OCI-M2 (cell line): ENCODE measurements at regions not wholly inside any gene's neighbourhood (a gene's known extent, or its start where the extent isn't known, plus 50 kb on each side); places are given as distances from the start of the nearest gene placed in this dataset.

Experiments used
- DNase-seq: peaks from one replicate; lab custom pipeline; 2025; ENCODE audit not compliant: unreplicated experiment; lab: John Stamatoyannopoulos, UW

DNA sequence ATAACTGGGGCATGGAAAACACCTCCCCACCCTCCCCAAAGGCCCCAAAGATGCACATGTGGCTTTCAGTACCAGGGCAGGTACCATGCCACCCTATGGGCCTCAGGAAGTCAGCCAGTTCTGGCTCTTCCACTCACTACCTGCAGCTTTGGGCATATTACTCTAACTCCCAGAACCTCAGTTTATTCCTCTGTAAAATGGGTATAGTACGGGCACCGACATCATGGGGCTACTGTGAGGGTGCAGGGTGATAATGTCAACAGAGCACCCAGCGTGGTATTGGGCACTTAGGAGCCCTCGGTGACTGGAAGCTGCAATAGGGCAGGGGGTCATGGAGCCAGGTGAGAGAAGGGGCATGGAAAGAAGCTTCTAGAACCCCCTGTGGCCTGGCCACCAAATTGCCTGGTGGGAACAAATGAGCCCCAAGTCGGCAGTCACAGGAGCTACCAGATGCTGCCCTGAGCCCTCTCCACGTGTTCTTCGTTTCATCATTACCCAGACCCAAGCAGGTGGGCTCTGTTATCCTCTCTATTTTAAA, 512.1 kb downstream of the SHQ1 start:
- no peak for DNase-seq

- no peak for DNase-seq
Measured at GRCh38 chr3:72335458-72336095, 512.7 kb downstream of the SHQ1 start.

DNA sequence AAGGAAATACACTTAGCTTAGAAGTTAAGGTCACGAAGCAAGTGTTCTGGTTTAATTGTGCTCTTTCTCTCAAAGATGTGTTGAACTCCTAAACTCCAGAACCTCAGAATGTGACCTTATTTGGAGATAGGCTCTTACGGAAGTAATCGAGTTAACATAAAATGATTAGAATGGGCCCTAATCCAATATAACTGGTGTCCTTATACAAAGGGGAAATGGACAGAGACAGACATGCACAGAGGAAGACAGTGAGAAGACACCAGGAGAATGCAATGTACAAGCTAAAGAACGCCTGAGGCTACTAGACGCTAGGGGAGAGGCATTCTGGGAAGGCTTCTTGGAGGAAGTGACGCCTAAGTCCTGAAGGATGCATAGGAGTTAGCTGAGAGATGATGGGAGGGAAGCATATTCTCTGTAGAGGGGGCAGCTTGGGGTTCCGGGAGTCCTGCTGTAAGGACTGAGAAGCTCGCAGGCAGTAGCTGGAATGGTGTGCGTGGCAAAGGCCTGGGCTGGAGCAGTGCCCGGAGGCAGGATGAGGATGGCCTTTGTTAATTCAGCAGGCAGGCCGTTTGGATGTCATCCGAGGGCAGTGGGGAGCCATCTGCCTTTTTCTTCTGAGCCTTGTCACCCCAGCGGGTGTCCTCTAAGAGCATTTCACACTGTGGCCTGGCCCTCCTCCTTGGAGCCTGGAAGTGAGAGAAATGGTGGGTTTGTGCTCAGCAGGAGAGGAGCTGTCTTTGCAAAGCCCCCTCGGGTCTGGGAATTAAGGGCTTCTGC, 513.4 kb downstream of the SHQ1 start:
- no peak for DNase-seq

GRCh38 chr3:72332689-72333088, 515.6 kb downstream of the SHQ1 start:
- no peak for DNase-seq

DNA sequence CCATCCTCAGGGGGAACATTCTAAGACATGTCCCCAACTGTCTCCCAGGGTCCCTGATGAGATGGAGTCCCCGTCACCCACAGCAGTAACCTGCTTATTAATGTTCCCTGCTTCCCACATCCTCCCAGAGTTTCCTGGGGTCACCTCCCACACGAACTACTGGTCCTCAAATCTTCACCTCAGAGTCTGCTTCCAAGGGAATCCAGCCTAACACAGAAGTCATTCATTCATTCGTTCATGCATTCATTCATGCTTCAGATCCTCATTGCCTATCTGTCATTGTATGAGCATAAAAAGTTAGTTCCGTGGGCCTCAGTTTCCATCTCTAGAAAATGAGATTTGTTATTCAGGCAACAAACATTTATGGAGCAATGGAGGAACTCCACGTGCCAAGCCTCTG, 516.2 kb downstream of the SHQ1 start:
- no peak for DNase-seq

DNA sequence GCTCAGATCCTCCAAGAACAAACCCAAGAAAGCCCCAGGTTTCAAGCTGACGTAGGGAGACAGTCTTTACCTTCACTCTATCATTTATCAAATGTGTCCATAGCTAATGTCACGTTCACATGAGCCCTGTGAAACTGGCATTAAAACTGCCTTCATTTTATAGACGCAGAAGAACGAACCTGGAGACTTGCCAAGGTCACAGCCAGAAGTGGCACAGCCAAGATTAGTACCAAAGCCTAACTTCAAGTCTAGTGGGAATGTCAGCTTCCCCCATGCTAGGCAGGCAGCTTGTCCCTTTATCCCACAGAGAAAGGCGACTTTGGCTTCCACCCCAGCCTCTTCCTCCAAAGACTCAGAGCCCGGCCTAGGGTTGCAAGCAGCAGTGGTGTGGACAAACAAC, 517.2 kb downstream of the SHQ1 start:
- DNase-seq: no peak

DNA sequence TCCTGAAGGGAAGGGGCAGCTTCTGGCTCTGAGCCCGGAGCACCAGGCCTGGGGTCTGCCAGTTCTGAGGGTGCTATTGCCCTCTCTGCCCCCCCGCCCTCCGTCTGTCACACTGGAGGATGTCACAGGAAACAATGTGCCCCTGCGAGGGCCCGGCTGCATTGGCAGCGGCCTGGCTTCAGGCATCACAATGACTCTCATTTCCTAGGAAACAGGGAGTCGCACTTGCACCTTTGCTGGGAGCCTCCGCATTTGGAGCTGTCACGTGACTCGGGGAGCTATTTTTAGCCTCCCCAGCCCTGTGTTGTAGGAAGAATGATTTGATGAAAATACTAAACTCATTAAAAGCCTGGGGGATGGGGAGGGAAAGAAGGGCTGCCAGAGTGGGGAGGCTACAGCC, 518.9 kb downstream of the SHQ1 start:
- no peak for DNase-seq

DNA sequence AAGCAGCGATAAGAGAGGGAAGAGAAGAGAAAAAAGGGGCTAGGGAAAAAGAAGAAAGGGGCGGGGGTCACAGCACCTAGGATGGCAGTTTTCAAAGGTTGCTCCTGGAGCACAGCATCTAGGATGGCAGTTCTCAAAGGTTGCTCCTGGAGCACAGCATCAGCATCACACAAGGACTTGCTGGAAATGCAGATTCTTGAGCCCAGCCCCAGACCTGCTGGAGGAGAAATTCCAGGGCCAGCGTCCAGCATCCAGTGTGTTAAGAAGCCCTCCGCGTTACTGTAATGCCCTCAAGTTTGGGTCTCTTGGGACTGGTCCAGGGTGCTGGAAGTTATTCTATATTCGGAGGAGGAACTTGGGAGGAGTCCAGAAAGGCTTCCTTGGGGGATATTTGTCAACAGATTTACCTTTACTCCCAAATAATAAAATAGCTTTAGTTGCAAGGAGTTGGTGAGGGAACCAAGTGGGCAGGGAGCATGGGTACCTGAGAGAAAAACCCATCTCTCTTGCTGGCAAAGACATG, 519.4 kb downstream of the SHQ1 start:
- DNase-seq: no peak

- no peak for DNase-seq
Measured at GRCh38 chr3:72327008-72327407, 521.2 kb downstream of the SHQ1 start.

DNA sequence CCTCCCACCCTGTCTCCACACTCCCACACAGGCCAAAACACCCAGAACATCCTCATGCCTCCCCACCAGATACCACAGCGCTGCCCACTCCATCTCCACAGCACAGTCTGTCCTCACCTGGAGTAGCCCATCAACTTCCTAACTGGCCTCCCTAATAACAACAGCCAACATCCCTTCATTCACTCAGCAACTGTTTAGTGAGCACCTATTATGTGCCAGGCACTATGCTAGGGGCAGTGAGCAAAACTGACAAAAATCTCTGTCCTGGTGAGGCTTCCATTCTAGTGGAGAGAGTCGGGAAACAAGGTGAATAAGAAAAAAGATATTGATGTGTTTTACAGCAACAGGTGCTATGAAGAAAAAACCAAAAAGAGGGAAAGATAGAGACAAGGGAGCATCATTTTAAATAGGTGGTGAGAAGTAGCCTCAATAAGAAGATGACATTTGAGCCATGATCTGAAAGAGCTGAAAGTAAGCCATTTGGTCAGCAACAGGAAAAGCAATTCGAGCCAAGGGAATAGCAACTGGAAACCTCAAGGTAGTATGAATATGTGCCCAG, 523.9 kb downstream of the SHQ1 start:
- no peak for DNase-seq

GRCh38 chr3:72323773-72324172, 524.5 kb downstream of the SHQ1 start:
- DNase-seq: no peak

GRCh38 chr3:72322264-72322976, 525.8 kb downstream of the SHQ1 start:
- DNase-seq: no peak

GRCh38 chr3:72320955-72321303, 527.3 kb downstream of the SHQ1 start:
- DNase-seq: no peak

DNA sequence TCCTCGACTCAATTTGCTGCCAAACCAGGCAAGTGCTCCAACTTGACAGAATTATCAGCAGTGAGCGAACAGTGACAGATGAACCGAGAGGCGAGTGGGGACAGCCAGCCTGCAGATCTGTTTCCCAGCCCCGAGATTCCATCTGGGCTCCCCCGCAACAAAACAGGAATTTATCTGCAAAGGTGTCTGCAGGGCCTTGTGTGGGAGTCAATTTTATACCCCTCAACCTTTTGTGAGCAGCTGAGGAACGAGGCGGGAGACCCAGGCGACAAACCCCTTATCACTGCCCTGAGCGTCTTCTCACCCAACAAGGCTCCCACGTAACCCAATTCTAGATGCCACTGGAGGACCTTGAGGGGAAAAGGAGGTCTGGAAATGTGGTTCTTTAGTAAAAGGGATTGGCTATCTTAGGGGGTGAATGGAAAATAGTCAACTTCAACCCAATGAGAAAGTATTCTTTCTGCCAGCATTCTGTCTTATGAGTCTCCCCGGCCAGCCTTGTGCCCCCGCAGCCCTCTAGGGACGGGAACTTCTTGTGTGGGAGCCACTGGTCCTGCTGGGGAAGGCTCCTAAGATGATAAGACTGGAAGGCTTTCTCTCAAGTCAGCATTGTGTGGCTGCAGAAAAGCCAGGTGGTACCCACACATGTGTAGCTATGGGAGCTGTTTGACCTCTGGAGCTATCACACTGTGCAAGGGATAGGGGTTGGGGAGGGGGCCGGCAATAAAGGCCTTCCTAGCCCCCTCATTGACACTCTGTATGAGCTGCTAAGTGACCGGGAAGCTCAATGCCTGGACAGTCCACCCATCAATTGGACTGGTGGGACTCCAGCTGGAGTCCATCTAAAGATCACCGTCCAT, 527.9 kb downstream of the SHQ1 start:
- DNase-seq: no peak

- DNase-seq: no peak
Measured at GRCh38 chr3:72319194-72320094, 528.8 kb downstream of the SHQ1 start.

- DNase-seq: no peak
Measured at GRCh38 chr3:72318504-72319193, 529.6 kb downstream of the SHQ1 start.

DNA sequence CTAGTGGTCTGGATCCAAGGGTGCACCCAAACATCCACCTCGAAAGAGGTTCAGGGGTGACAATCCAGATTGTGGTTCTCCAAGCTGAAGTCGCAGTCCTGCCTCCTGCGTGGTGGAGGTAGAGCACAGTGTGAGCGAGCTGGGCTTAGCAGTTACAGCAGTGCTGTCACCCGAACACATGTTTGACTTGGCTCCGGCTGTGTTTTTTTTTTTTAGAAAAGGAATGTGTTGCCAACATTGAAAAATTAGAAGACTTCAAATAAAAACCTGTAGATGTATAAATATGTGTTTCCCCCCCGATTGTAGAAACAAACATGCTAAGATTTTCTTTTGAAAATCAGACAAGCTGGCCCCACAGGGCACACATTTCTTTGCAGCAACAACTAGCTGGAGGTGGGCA, 530.8 kb downstream of the SHQ1 start:
- no peak for DNase-seq

GRCh38 chr3:72316501-72317279, 531.6 kb downstream of the SHQ1 start:
- DNase-seq: no peak
